K562 (cell line): ENCODE measurements at regions not wholly inside any gene's neighbourhood (a gene's known extent, or its start where the extent isn't known, plus 50 kb on each side); places are given as distances from the start of the nearest gene placed in this dataset.

Experiments used
- ATAC-seq: fragments of 200-7000 bp; cut with Tn5 transposase; 3 replicates; pipeline ENCODE4 v1.9.1; 2020; ENCODE audit warnings: moderate library complexity
- BruUV-seq: library from RNA; stranded (reverse); fragments of 400-500 nt; replicated peaks from 2 replicates; lab custom pipeline; 2021; lab: Mats Ljungman, UMichigan
- CTCF ChIA-PET: fragments of 300-600 bp; formaldehyde crosslinking; extraction: SDS; loops from one replicate; lab custom pipeline; 2021; ENCODE audit warnings: low intra/inter-chr PET ratio; lab: Yijun Ruan, JAX
- POLR2A ChIA-PET: fragments of 300-600, 350-650 bp; sonication (Branson Sonifier 250); formaldehyde crosslinking; extraction: SDS; loops from one replicate; lab custom pipeline; 2021; ENCODE audit warnings: antibody characterized with exemption, inconsistent platforms; lab: Yijun Ruan, JAX
- DNase-seq, 4 experiments: peaks; one replicate each; pipeline versions ENCODE4 v3.0.0 to v3.0.0-alpha.2; 2011 to 2018; ENCODE audit warnings: low spot score in 3 of 4, mixed read lengths in 3 of 4; ENCODE audit errors: extremely low read depth in 1 of 4
- FAIRE-seq: peaks from 2 replicates; lab custom pipeline; 2011; peaks lifted over from hg19 to GRCh38; lab: Jason Lieb, UNC
- H2AFZ ChIP-seq: 2 replicates; pipeline ENCODE4 v1.6.0; 2011; ENCODE audit warnings: low read depth, low read length, control low read depth, inconsistent platforms
- H3K27ac ChIP-seq: fragments of 200-600 bp; 3 replicates; pipeline ENCODE4 v1.8.0; 2011; ENCODE audit warnings: low read depth, mild to moderate bottlenecking, control low read depth, inconsistent platforms, low read length, moderate library complexity, mixed read lengths; ENCODE audit errors: extremely low read depth
- H3K27me3 ChIP-seq, 2 experiments: fragments of 300-600 bp in 1 of 2; 2 replicates in 1 of 2; 3 replicates in 1 of 2; pipeline versions ENCODE4 v1.6.0 to v1.8.0; 2011; ENCODE audit warnings: inconsistent platforms in 2 of 2, low read length in 2 of 2, mild to moderate bottlenecking in 1 of 2, mixed read lengths in 1 of 2, moderate library complexity in 1 of 2; ENCODE audit not compliant: control insufficient read depth in 2 of 2, insufficient read depth in 2 of 2
- H3K36me3 ChIP-seq: fragments of 300-600 bp; 3 replicates; pipeline ENCODE4 v1.8.0; 2011; ENCODE audit warnings: mild to moderate bottlenecking, low read length, inconsistent platforms; ENCODE audit not compliant: control insufficient read depth, insufficient read depth
- H3K4me1 ChIP-seq, 2 experiments: fragments of 200-600 bp in 1 of 2; replicated peaks in 1 of 2; 2 replicates in 1 of 2; 3 replicates in 1 of 2; pipeline versions ENCODE4 v1.5.1 to v1.8.0; 2011; ENCODE audit warnings: inconsistent platforms in 2 of 2, low read length in 2 of 2, mild to moderate bottlenecking in 1 of 2, mixed read lengths in 1 of 2, moderate library complexity in 1 of 2; ENCODE audit not compliant: control insufficient read depth in 2 of 2, insufficient read depth in 2 of 2
- H3K4me2 ChIP-seq: 2 replicates; pipeline ENCODE4 v1.6.1; 2011; ENCODE audit warnings: low read length, control low read depth, inconsistent platforms, mixed read lengths; ENCODE audit not compliant: insufficient read depth
- H3K4me3 ChIP-seq: fragments of 200-600 bp; sonication (generic), shearing (Covaris generic); 2 replicates; pipeline ENCODE4 v1.5.1; 2016; ENCODE audit warnings: control low read depth, inconsistent platforms
- H3K79me2 ChIP-seq: fragments of 200-600 bp; 3 replicates; pipeline ENCODE4 v1.8.0; 2011; ENCODE audit warnings: low read length, inconsistent platforms; ENCODE audit not compliant: control insufficient read depth, insufficient read depth
- H3K9ac ChIP-seq, 2 experiments: 2 replicates each; pipeline versions ENCODE4 v1.6.0 to v1.6.1; 2011; ENCODE audit warnings: low read depth in 2 of 2, low read length in 2 of 2, control low read depth in 1 of 2, inconsistent platforms in 1 of 2, mild to moderate bottlenecking in 1 of 2, mixed read lengths in 1 of 2; ENCODE audit not compliant: insufficient read depth in 1 of 2
- H3K9me1 ChIP-seq: one replicate; pipeline ENCODE4 v1.6.0; 2011; ENCODE audit warnings: inconsistent platforms, mild to moderate bottlenecking, low read length, moderate library complexity; ENCODE audit not compliant: control insufficient read depth, insufficient read depth
- H3K9me3 ChIP-seq: replicated peaks from 2 replicates; pipeline ENCODE4 v1.5.1; 2011; ENCODE audit warnings: low read depth, low read length, inconsistent platforms; ENCODE audit not compliant: control insufficient read depth, insufficient read depth
- H4K20me1 ChIP-seq: replicated peaks from 2 replicates; pipeline ENCODE4 v1.6.1; 2011; ENCODE audit warnings: low read length, inconsistent platforms, mixed read lengths; ENCODE audit not compliant: control insufficient read depth, insufficient read depth
- ARID3A ChIP-seq: IDR thresholded peaks from 2 replicates; pipeline ENCODE4 v1.6.1; 2012; ENCODE audit warnings: low read depth, low read length, improper control_type of control experiment, borderline replicate concordance
- ARID3B ChIP-seq: fragments of 250-450 bp; sonication (Bioruptor Pico); IDR thresholded peaks from 2 replicates; pipeline ENCODE4 v1.4.0; 2020; ENCODE audit warnings: borderline replicate concordance
- E2F5 ChIP-seq: sonication (generic); formaldehyde crosslinking; IDR thresholded peaks from 2 replicates; pipeline ENCODE4 v1.8.0; 2022; ENCODE audit warnings: mild to moderate bottlenecking, missing genetic modification reagents
- SMAD4 ChIP-seq: fragments of 250-450 bp; sonication (Bioruptor Pico); conservative IDR thresholded peaks from 2 replicates; pipeline ENCODE4 v1.8.0; 2021; ENCODE audit warnings: inconsistent platforms, mild to moderate bottlenecking, moderate library complexity
- ZBTB43 ChIP-seq: sonication (generic); formaldehyde crosslinking; IDR thresholded peaks from 2 replicates; pipeline ENCODE4 v1.8.0; 2023; ENCODE audit warnings: mild to moderate bottlenecking, missing genetic modification reagents
- ZC3H11A ChIP-seq: IDR thresholded peaks from 2 replicates; pipeline ENCODE4 v1.6.1; 2012; ENCODE audit warnings: low read depth, low read length, improper control_type of control experiment
- ZNF507 ChIP-seq: conservative IDR thresholded peaks from 2 replicates; pipeline ENCODE4 v1.6.1; 2017; ENCODE audit warnings: missing genetic modification characterization, missing compliant biosample characterization
- WGBS: fragments of 100-300 bp; shearing (Covaris generic); methylation state at CpG from one replicate; pipeline ENCODE4 v1.1.6; 2016; ENCODE audit warnings: low coverage, mixed read lengths; ENCODE audit not compliant: insufficient coverage; ENCODE audit errors: missing lambda C conversion rate; 5-methylcytosine and 5-hydroxymethylcytosine counted together
- in situ Hi-C: fragments of 300-500 bp; cut with MboI; formaldehyde crosslinking; loops from 4 replicates; pipeline ENCODE4 v1.15.0; 2018; ENCODE audit warnings: inconsistent platforms, mixed read lengths
- intact Hi-C: fragments of 100-400 bp; cut with micrococcal nuclease; formaldehyde crosslinking; loops from 2 replicates; pipeline ENCODE4 v1.14.2; 2022

GRCh38 chr10:131764929-131765328, 135.9 kb upstream of the PPP2R2D start (continued):
- TF ChIP-seq ZNF507 (tag) (no peak), ZBTB43 (CRISPR knock-in tag) (no peak), E2F5 (CRISPR knock-in tag) (no peak), ZC3H11A (no peak), ARID3B (CRISPR knock-in tag) (no peak), SMAD4 (no peak)

GRCh38 chr10:131766096-131766495, 134.7 kb upstream of the PPP2R2D start:
- intact Hi-C loops (no loop called here), in situ Hi-C loops (no loop called here)
- ChIA-PET CTCF (no interaction called here), POLR2A (no interaction called here)
- no TSS peak for BruUV-seq
- Histone ChIP-seq H3K9ac (no peak overlapping the region), H3K79me2 (no peaks in the 10 kb centered on the region), H3K36me3 (no peaks in the 10 kb centered on the region), H3K9me1 (no peaks in the 10 kb centered on the region), H3K9me3 (no peaks in the 10 kb centered on the region), H3K27me3 (peaks cover 2 to 38% of the 10 kb centered on the region in 2 experiments; a peak in 3 of 5 replicates), H3K4me3 (no peak overlapping the region), H3K27ac (no peak overlapping the region), H3K4me2 (no peak overlapping the region), H2AFZ (no peak overlapping the region), H3K4me1 (no peaks in the 10 kb centered on the region), H4K20me1 (no peaks in the 10 kb centered on the region)
- ATAC-seq (no peak), FAIRE-seq (no peak), DNase-seq (no peak)
- TF ChIP-seq ARID3A = no peak
- WGBS = 0% methylated on average over 8 of the region's 17 CpGs
